Non-pigmented ciliary epithelial cell (primary cell): ENCODE measurements at regions not wholly inside any gene's neighbourhood (a gene's known extent, or its start where the extent isn't known, plus 50 kb on each side); places are given as distances from the start of the nearest gene placed in this dataset.

Source experiments
- DNase-seq: peaks from one replicate; pipeline ENCODE4 v3.0.0-alpha.2; 2010; ENCODE audit warnings: low read depth

GRCh38 chr2:150585221-150585971 lies 97.9 kb upstream of the RND3 start:
- DNase-seq = no peak

- no peak for DNase-seq
Observed at GRCh38 chr2:150584081-150584480, 96.6 kb upstream of the RND3 start.

- no peak for DNase-seq
Observed at GRCh38 chr2:150581717-150582472, 94.4 kb upstream of the RND3 start.

GRCh38 chr2:150578481-150578880 lies 91.0 kb upstream of the RND3 start:
- DNase-seq = no peak

- DNase-seq = no peak
Observed at GRCh38 chr2:150575861-150576260, 88.4 kb upstream of the RND3 start.

GRCh38 chr2:150572961-150573395 lies 85.5 kb upstream of the RND3 start:
- no peak for DNase-seq

GRCh38 chr2:150572194-150572766 lies 84.8 kb upstream of the RND3 start:
- DNase-seq = no peak

GRCh38 chr2:150571121-150571520 lies 83.7 kb upstream of the RND3 start:
- DNase-seq = no peak

GRCh38 chr2:150570712-150571111 lies 83.2 kb upstream of the RND3 start:
- peak; percentile 71 for DNase-seq

GRCh38 chr2:150569761-150570160 lies 82.3 kb upstream of the RND3 start:
- no peak for DNase-seq

- DNase-seq = no peak
Observed at GRCh38 chr2:150567771-150568301, 80.4 kb upstream of the RND3 start.

- DNase-seq = no peak
Observed at GRCh38 chr2:150566289-150566688, 78.8 kb upstream of the RND3 start.

- no peak for DNase-seq
Observed at GRCh38 chr2:150561076-150561475, 73.6 kb upstream of the RND3 start.

- DNase-seq = no peak
Observed at GRCh38 chr2:150557020-150557600, 69.6 kb upstream of the RND3 start.

GRCh38 chr2:150555611-150556356 lies 68.3 kb upstream of the RND3 start:
- no peak for DNase-seq

GRCh38 chr2:150554046-150554445 lies 66.6 kb upstream of the RND3 start:
- no peak for DNase-seq

GRCh38 chr2:150552041-150552820 lies 64.8 kb upstream of the RND3 start:
- no peak for DNase-seq

GRCh38 chr2:150549381-150549780 lies 61.9 kb upstream of the RND3 start:
- DNase-seq = no peak

- no peak for DNase-seq
Observed at GRCh38 chr2:150548527-150548926, 61.1 kb upstream of the RND3 start.

- DNase-seq = no peak
Observed at GRCh38 chr2:150545916-150546315, 58.4 kb upstream of the RND3 start.

GRCh38 chr2:150544731-150545130 lies 57.3 kb upstream of the RND3 start:
- DNase-seq = no peak
